Dermis microvascular lymphatic vessel endothelial cell (primary cell): ENCODE measurements at regions not wholly inside any gene's neighbourhood (a gene's known extent, or its start where the extent isn't known, plus 50 kb on each side); places are given as distances from the start of the nearest gene placed in this dataset.
"Not testable (repeated sequence)": the region's sequence is repeated elsewhere in the genome, so short reads cannot be mapped to it uniquely, and the experiment has no call there.

ENCODE experiments used
- DNase-seq, 2 donors: peaks; one replicate each; pipeline versions ENCODE4 v3.0.0 to v3.0.0-alpha.2; 2010; ENCODE audit warnings: low read depth in 2 of 2

DNA sequence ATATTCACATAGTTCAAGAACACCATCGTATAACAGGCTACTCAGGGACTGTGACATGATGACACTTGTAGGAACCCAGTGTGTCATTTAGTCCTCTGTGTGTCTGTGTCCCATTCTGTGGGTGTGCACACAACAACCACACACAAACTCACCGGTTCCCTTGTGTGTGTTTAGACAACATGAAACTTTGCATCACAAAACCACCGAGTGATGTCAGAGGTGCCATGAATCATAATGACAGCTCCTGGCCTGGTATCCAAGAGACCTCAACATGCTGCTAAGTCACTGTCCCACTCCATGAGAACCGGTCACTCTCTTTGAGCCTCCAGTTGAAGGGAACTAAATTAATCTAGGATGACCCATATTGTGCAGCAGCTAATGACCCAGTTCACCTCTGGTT lies 421.3 kb downstream of the PREX1 start:
- no peak for DNase-seq

DNA sequence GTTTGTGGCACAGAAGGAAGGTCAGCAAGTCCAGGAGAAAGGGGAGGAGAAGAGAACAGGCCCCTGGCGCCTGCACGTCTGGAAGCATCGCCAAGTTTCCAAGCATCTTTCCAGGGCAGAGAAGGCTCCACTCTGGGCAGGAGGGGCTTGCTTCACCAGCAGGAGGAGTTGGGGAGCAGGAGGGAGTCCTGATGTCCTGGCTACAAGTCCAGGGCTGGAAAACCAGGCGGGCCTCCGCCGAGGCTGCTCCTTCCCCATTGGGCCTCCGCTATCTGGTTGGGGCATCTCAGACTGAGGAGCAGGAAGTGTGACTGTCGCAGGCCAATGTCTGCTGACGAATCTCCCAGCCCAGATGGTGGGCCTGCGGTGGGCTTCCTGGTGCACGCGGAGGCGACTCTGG lies 421.9 kb downstream of the PREX1 start:
- no peak for DNase-seq

DNA sequence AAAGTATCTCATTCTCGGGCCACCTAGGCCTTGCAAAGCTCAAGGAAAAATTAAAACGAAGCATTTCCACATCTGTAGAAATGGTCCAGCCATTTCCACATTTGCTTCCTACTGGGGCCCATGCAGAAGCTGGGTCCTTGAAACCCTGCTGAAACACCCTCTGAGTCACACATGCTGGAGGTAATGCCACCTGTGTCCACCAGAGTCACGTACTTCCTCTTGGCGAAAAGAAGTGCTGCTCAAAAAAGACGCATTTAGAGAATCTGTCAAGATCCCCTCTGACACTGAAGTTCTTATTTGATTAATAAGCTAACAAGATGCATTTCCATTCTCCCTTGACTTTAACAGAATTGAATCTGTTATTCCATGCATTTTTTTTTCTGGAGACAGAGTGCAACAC lies 423.2 kb downstream of the PREX1 start:
- no peak for DNase-seq

DNA sequence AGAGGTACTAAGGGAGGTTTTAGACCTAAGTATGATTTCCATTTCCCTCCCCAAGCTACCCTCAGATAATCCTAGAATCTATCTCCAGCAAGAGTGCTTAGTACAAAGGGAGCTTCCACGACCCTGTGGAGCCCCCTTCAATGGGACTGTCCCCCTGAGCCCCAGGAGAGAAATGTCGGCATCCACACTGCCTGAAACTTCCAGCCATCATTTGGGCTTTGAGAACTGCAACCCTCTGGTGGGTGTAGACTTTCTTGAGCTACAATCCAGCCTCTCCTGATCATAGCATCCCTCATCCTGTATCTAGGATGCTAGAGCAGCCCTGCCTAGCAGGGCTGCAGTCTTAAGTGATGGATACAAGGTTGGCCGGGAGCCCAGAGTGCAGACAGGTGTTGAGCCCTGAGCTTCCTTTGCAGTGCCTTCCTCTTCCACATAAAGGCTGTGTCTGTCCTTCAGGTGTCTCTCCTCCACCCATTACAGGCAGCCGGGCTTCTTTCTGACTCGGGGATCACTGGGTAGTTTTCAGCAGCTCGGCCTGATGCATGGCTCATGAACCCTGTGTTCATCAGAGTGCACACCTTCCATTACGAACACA lies 424.5 kb downstream of the PREX1 start:
- no peak for DNase-seq

DNA sequence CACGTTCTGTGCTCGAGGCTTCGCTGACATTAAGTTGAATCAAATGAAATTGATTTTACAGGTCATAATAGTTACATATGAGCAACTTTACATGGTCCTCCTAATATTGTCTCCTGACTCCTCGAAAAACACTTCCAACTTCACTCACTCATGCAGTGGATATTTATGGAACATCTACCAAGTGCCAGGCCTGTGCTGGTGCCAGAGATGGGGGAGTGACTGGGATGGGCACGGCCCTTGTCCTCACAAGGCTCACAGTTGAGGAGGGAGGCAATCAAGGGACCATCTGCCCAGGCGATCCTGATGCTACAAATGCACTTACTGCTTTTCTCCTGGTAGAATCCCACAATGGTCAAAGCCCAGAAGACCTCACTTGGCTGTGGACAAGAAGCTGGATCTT lies 426.4 kb downstream of the PREX1 start:
- DNase-seq: no peak

DNA sequence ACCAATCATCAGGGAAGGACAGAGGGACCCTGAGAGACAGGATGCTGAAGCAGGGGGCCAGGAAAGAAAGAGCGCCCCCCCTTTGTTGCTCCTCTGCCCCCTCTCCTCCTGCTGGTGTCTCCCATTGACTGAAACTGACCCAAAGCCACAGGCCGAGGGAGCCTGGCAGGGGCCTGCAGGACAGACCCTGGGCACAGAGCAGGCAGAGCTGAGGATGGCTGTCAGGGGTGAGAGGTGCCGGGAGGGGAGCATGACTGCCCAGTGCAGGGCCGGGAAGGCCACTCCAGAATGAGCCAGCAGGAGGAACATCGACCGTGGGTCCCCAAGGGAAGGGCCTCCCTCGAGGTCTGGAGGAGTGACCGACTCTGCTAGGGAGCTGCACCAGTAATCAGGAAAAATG lies 427.8 kb downstream of the PREX1 start:
- DNase-seq: no peak

DNA sequence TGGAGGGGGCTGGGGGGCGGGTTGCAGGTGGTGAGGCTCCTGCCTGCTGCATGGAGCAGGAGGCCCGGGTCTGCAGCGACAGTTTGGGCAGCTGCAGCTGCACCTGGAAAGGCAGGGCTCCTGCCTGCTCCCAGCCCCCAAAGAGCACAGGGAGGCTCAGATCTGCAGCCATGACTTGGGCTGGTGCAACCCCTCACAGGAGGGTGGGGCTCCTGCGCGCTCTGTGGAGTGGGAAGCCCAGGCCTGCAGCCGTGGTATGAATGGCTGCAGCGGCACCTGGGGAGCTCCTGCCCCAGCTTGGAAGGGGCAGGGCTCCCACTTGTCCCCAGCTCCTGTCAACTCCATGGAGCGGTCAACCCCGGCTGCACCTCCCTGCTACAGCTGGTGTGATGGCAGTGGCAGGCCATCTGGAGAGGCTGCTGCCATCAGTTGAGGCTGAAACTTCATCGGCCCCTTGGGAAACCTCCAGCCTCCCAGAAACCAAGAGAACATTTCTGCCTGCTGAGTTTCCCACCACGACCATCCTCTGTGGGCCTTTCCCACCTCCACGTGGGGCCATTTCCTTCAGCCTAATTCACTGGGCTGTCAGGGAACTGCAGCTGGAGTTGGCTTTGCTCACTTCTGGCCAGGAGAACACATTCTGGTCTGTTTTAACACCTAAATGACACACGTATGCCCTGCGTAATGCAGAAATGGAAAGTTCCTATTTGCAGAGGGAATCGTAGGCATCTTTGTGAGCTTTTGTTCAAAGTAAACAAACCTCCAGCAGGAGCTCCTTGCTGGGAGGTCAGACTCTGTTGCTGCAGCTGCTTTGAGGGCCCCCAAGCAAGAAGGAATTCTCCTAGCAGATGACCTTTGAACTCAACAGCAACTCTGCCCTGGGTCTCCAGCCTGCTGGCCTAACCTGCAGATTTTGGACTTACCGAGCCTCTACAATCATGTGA lies 429.0 kb downstream of the PREX1 start:
- DNase-seq: no peak

DNA sequence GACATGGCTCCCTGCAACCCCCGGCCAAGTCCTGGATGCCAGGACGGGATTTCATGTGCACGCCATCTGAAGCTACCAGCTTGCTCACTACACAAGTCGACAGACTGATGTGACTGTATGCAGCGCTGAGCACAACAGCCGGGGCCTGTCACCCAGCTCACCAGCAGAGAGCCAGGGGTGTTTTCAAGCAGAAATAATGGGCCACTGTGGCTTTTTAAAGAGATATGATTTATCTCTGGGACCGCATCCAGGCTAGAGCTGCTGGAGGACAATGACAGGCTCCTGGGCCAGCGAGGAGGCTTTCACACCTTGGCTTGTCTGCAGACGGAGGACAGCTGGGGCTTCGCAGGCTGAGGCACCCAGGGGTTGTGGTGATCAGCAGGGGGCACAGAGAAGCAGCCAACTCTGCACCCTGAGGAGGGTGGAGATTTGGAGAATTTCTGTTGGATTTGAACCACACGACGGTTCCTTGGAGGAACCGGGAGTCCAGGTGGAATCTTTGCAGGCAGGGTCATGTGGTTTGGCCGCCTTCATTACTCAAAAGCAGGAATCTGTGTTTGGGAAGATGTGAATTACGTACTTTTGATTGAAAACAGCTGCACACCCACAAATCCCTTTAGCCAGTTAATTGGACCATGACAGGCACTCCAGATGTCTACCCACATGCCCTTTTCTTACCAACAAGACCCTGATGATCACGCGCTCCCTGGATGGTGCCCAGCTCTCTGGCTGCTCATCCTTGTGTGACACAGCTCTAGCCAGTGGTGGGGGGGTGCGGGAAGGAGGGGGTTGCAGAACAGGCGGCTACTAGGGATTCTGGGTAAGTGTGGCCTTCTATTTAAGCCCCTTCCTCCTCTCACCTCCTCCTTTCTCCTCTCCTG lies 430.6 kb downstream of the PREX1 start:
- not testable (repeated sequence) for DNase-seq

DNA sequence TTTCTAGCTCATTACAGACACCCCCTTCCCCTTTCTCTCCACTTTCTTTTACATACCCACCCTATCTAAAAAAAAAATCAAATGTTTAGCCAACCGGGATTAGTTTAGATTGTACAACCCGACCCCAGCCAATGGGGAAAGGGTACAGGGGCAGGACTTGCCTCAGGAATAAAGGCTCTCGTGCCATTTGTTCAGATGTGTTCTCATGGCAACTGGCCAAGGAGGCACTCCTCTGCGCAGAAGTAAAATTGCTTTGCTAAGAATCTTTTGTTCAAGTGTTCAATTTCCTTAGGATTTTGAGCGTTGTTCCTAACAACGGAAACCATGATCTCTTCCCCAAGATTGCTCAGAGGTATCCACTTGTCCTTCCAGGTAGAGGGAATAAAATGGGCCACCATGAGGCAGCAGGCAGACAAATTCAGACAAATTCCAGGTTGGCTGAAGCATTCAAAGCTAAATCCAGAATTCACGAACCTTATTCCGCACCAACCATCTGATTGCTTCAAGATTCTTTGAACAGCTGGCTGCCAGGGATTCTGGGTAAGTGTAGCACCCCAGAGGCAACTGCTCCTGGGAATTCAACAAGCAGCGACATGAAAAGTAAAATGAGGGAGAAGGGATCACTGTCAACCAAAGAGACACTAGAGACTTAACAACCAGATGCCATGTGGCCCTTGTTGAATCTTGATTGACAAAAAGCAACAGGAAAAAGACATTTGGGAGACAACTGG lies 431.8 kb downstream of the PREX1 start:
- DNase-seq: no peak

DNA sequence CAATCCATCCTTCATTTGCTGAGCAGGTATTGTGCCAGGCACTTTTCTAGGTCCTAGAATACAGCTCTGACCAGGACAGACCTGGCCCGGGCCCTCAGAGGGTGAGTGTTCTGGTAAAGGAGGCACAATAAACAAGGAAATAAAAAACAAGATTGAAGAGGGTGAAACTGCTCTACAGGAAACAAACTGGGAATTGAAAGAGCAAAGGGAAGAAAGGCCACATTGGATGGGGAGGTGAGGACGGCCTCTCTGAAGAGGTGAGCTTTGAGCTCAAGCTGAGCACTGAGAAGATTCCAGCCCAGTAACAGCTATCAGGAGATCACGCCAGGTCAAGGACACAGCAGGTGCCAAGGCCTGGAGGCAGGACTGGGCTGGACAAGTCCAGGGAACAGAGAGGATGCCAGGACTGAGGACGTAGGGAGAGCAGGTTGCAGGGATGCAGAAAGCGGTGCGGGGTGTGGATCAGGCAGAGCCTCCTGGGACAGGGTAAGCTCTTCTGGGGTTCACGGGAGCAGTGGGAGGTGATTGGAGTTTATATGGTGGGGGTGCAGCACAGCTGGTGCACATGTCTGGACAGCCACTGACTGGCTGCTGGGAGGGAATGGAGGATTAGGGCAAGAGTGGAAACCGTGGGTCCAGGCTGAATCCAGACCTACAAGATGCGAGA lies 433.3 kb downstream of the PREX1 start:
- no peak for DNase-seq

DNA sequence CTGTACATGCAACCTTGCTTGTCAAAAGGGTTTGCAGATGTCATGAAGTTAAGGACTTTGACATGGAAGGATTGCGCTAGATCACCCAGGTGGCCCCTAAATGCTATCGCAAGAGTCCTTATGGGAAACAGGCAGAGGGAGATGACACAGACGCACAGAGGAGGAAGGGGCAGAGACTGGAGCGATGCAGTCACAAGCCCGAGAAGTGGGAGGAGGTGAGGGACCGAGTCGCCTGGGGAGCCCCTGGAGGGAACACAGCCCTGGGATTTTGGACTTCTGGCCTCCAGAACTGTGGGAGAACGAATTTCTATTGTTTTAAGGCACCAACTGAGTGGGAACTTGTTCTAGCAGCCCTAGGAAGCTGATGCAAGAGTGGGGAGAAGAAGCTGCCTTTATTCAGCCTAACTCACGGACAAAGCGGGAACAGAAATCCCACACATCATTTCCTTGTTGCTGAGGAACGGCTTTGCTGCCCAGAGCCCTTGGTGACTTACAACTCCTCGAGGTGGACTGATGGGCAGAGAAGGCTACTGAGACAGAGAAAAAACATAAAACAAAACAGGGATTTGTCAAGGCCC lies 434.0 kb downstream of the PREX1 start:
- DNase-seq: no peak

DNA sequence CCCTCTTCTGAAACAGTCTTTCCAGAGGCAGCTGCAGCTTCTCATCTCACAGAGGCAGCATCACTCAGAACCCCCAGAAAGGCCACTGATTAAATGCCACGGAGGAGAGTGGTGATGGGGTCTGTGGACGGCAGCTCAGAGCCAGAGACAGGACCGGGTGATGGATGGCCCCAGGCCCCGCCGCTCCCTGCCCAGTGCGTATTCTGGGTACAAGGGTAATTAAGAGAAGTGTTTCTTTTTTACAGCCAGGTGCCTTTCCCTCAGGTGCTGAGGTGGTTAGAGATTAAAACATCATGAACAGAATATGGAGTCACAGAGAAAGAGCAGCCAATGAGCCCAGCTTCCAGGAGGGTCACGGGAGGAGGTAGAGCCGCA lies 434.5 kb downstream of the PREX1 start:
- DNase-seq: no peak

DNA sequence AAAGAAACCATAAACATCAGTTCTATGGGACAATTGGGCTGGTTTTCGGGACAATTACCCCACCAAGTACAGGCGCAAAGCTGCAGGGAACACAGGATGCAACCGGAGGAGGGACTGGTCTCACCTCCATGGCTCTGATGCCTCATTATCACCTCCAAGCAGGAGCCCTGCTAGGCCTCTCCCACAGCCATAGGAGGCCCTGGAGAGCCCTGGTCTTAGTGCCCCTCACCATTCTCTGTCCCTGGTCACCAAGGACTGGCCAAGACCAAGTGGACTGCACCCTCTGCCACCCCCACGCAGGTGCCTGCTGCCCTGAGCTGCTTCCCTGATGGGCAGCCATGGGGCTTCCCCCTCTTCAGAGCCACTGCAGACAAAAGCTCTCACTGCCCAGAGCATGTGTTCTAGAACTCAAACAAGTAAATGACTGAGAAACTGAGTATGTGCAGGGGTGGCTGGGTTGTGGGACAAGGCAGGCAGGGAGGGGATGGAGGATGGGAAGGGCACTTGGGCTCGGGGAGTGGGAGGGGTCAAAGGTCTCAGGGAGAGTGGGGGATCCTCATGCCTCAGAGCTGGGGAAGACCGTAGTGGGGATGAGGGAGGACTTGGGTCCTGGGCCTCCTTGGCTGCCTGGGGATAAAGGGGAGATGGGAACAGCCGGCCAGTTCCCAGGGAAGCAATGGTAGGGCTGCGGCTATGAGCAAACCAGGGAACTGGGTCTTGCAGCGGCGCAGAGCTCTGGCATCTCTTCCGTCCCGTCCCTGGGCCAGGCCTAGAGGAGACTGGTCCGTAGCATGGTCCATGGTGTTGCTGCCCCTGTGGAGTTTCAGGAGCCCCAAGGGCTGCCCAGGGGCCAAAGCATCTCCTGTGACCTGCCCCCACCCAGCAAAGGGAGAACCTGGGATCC lies 435.1 kb downstream of the PREX1 start:
- DNase-seq: no peak

DNA sequence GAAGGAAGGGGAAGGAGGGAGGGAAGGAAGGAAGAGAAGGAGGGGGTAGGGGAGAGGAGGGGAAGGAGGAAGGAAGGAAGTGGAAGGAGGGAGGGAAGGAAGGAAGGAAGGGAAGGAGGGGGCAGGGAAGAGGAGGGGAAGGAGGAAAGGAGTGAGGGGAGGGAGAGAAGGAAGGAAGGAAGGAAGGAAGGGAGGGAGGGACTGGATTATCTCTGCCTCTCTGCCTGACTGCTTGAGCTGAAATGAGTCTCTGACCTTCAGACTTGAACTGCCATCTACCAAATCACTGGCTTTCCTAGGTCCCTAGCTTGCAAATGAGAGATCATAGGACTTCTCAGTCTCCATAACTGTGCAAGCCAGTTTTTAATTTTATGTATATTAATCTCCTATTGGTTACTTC lies 436.8 kb downstream of the PREX1 start:
- no peak for DNase-seq

DNA sequence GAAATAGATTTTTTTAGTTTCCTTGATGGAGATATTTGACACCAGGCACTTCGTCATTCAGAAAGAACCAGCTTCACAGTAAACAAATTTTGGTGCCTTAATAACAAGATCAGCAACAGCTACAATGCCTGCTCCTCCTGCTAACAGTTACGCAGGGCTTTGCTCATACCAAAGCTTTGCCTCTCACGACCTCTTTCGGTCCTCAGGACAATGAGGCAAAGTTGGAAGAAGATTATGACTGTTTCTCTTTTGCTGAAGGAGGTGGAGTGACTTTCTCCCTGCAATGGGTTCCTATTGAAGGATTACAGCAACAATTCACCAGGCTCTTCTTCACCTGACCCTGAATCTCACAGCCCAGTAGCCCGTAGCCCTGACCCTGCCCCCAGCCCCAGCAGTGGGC lies 440.1 kb downstream of the PREX1 start:
- DNase-seq: no peak

DNA sequence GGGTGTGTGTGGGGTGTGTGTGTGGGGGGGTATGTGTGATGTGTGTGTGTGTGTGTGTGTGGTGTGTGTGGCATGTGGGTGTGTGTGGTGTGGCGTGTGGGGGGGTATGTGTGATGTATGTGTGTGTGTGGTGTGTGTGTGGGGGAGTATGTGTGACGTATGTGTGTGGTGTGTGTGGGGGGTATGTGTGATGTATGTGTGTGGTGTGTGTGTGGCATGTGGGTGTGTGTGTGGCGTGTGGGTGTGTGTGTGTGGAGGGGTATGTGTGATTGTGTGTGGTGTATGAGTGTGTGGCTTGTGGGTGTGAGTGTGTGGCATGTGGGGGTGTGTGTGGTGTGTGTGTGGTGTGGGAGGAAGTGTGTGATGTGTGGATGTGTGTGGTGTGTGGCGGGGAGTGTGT lies 442.3 kb downstream of the PREX1 start:
- DNase-seq: no peak

DNA sequence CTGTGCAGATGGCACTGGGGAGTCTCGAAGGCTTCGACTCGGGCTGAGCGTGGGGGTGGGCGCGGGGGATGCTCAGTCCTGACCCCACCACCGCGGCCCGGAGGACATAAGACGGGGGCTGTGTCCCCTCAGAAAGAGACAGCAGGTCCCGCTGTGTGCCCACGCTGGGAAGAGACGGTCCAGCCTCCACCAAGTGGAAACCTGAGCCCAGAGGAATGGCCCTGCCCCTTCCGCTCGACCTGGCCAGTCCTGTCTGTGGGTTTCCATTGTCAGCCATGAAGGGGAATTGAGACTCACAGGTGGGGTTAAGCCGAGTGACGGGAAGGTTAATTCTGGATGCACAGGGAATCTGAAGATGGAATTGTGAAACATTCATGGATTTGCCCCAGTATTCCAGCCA lies 442.7 kb downstream of the PREX1 start:
- no peak for DNase-seq

DNA sequence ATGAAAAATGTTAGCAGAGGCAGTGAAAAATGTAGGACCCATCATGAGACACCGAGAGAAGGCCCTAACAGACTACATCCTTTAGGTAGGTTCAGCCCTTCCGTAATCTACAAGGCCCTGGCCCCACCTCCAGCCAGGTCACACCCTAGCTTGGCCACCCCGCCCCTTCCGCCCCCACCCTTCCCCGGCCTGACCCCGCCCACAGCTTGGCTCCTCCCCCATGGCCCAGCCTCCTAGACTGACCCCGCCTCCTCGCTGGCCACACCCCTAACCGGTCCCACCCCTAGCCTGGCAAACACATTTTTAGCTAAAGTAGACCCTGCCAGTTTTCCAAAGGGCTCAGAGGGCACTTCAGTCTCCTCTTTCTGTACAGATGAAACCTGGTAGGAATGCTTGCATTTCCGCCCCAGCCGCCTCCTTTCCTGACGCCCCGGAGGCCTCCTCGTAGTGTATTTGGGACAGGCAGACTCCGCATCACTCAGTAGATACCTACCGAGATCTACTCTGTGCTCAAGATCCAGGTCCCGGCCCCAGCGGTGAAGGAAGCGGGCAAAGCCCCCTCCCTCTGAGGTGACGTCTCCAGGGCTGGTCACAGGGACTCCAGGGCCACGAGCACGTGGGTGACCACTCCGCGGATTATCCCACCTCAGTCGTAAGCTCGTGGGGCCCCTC lies 443.5 kb downstream of the PREX1 start:
- no peak for DNase-seq

DNA sequence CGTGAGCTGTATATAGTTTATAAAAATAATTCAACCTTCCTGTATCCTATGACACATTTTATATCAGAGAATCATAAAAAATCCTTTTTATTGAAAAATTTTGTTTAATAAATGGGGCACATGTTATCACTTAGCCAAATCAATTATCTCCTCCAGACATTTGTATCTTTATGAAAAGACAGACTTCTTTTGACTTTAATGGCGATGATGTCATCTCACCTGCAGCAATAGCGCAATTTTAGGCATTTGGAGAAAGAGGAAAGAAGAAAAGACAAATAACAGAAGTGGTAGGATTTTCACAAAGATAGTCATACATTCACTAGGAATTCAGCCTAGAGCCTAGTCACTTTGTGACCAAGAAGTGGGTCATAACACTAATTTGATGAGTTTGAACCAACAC lies 444.5 kb downstream of the PREX1 start:
- DNase-seq: no peak
